Panc1 (cell line): ENCODE measurements at regions not wholly inside any gene's neighbourhood (a gene's known extent, or its start where the extent isn't known, plus 50 kb on each side); places are given as distances from the start of the nearest gene placed in this dataset.

Source experiments
- ATAC-seq: fragments of 200-7000 bp; cut with Tn5 transposase; 2 replicates; pipeline ENCODE4 v1.9.1; 2020; ENCODE audit warnings: mild to moderate bottlenecking, moderate library complexity
- BruUV-seq: library from RNA; stranded (reverse); fragments of 400-500 nt; replicated peaks from 2 replicates; lab custom pipeline; 2021; lab: Mats Ljungman, UMichigan
- CTCF ChIA-PET: fragments of 300-600 bp; sonication (Branson Sonifier 250); formaldehyde crosslinking; loops from one replicate; lab custom pipeline; 2022; ENCODE audit warnings: antibody characterized with exemption; lab: Charles Lee
- POLR2A ChIA-PET: fragments of 300-600 bp; sonication (Branson Sonifier 250); formaldehyde crosslinking; loops from one replicate; lab custom pipeline; 2022; ENCODE audit warnings: antibody characterized with exemption; lab: Charles Lee
- DNase-seq: peaks from one replicate; pipeline ENCODE4 v3.0.0-alpha.2; 2010; ENCODE audit warnings: low read depth, low spot score
- H3K27ac ChIP-seq: 2 replicates; pipeline ENCODE4 v1.5.1; 2011; ENCODE audit warnings: mild to moderate bottlenecking, low read length, inconsistent platforms
- H3K27me3 ChIP-seq: fragments of 200-500 bp; sonication (Bioruptor generic); 2 replicates; pipeline ENCODE4 v1.6.0; 2014; ENCODE audit warnings: low read length, inconsistent platforms; ENCODE audit not compliant: control insufficient read depth, insufficient read depth
- H3K36me3 ChIP-seq: fragments of 200-500 bp; sonication (Bioruptor generic); 2 replicates; pipeline ENCODE4 v1.5.1; 2014; ENCODE audit warnings: inconsistent platforms, mild to moderate bottlenecking, low read length, moderate library complexity; ENCODE audit not compliant: control insufficient read depth, insufficient read depth
- H3K4me1 ChIP-seq: 2 replicates; pipeline ENCODE4 v1.5.1; 2011; ENCODE audit warnings: inconsistent platforms, mild to moderate bottlenecking, low read length, moderate library complexity; ENCODE audit not compliant: control insufficient read depth, insufficient read depth
- H3K4me3 ChIP-seq, 2 experiments: 2 replicates each; pipeline ENCODE4 v1.5.1; 2011 to 2012; ENCODE audit warnings: low read depth in 2 of 2, low read length in 2 of 2, mild to moderate bottlenecking in 2 of 2, inconsistent platforms in 1 of 2, moderate library complexity in 1 of 2
- H3K9me3 ChIP-seq: fragments of 200-500 bp; sonication (Bioruptor generic); 2 replicates; pipeline ENCODE4 v1.5.1; 2014; ENCODE audit warnings: low read depth, mild to moderate bottlenecking, inconsistent platforms, low read length, moderate library complexity; ENCODE audit not compliant: control insufficient read depth, insufficient read depth
- CTCF ChIP-seq: fragments of 450-650 bp; IDR thresholded peaks from 2 replicates; pipeline ENCODE4 v1.5.1; 2017; ENCODE audit warnings: mild to moderate bottlenecking
- POLR2AphosphoS5 ChIP-seq: IDR thresholded peaks from 2 replicates; pipeline ENCODE4 v1.6.1; 2012; ENCODE audit warnings: mild to moderate bottlenecking, low read depth, low read length, moderate library complexity
- REST ChIP-seq, 2 experiments: IDR thresholded peaks; 2 replicates each; pipeline ENCODE4 v1.6.1; 2011 to 2012; ENCODE audit warnings: low read depth in 2 of 2, control low read depth in 1 of 2, low read length in 1 of 2, mild to moderate bottlenecking in 1 of 2, moderate library complexity in 1 of 2; ENCODE audit not compliant: insufficient read depth in 1 of 2
- SIN3A ChIP-seq: IDR thresholded peaks from 2 replicates; pipeline ENCODE4 v1.6.1; 2012; ENCODE audit warnings: low read depth, mild to moderate bottlenecking, low read length, moderate library complexity, borderline replicate concordance; ENCODE audit not compliant: insufficient read depth
- TCF7L2 ChIP-seq: IDR thresholded peaks from 2 replicates; pipeline ENCODE4 v1.6.1; 2011; ENCODE audit warnings: mild to moderate bottlenecking, low read depth, low read length, inconsistent platforms
- in situ Hi-C: cut with HindIII; loops from 2 replicates; pipeline ENCODE4 v1.10.0; 2016; ENCODE audit warnings: low sequenced_read_pairs, low pct_unique_long_range_greater_than_20kb
- intact Hi-C: fragments of 100-400 bp; cut with micrococcal nuclease; formaldehyde crosslinking; loops from one replicate; pipeline ENCODE4 v1.10.0; 2022; ENCODE audit not compliant: unreplicated experiment

- Histone ChIP-seq H3K4me3 (no peak overlapping the region), H3K9me3 (no peaks in the 10 kb centered on the region), H3K27me3 (no peaks in the 10 kb centered on the region), H3K4me1 (no peaks in the 10 kb centered on the region), H3K36me3 (no peaks in the 10 kb centered on the region), H3K27ac (no peak overlapping the region)
- no peak for TF ChIP-seq SIN3A
- TF ChIP-seq CTCF = no peak
- no peak for TF ChIP-seq TCF7L2
- TF ChIP-seq POLR2AphosphoS5 = no peak
- TF ChIP-seq REST (IDR thresholded peaks at IDR 0.05; ENCODE audit: insufficient read depth in 1 of 2, low read depth in 2 of 2, low read length in 1 of 2) = no peak
- no peak for DNase-seq
- POLR2A ChIA-PET = no interaction called here
- in situ Hi-C loops (no loop called here), intact Hi-C loops (no loop called here)
- CTCF ChIA-PET = no interaction called here
- no TSS peak for BruUV-seq
- ATAC-seq = no peak
These were observed 831.8 kb downstream of the EPHA7 start for GRCh38 chr6:92587525-92587924.

- no peak for ATAC-seq
- intact Hi-C loops = no loop called here
- ChIA-PET POLR2A (no interaction called here), CTCF (no interaction called here)
- DNase-seq = no peak
- BruUV-seq = no TSS peak
- Histone ChIP-seq H3K9me3 (no peaks in the 10 kb centered on the region), H3K36me3 (no peaks in the 10 kb centered on the region), H3K4me1 (no peaks in the 10 kb centered on the region), H3K27me3 (no peaks in the 10 kb centered on the region), H3K27ac (no peak overlapping the region), H3K4me3 (no peak overlapping the region)
- in situ Hi-C loops = no loop called here
- TF ChIP-seq REST (IDR thresholded peaks at IDR 0.05; ENCODE audit: insufficient read depth in 1 of 2, low read depth in 2 of 2, low read length in 1 of 2) = no peak
- no peak for TF ChIP-seq TCF7L2
- TF ChIP-seq POLR2AphosphoS5 = no peak
- no peak for TF ChIP-seq CTCF
- no peak for TF ChIP-seq SIN3A
These were observed 833.0 kb downstream of the EPHA7 start for GRCh38 chr6:92586236-92586977.
